ENCODE measurements at regions not wholly inside any gene's neighbourhood (a gene's known extent, or its start where the extent isn't known, plus 50 kb on each side); places are given as distances from the start of the nearest gene placed in this dataset.

GRCh38 chr17:71398800-71399219 is 722.0 kb upstream of the SOX9 start:
- Histone ChIP-seq H3K9me3 (ENCODE audit: control insufficient read depth, low read length) (no peaks in the 10 kb centered on the region), H3K4me3 (ENCODE audit: insufficient read depth, low read depth, low read length, poor library complexity, severe bottlenecking) (no peak overlapping the region), H3K36me3 (ENCODE audit: control insufficient read depth, insufficient read depth, low read length) (no peaks in the 10 kb centered on the region), H3K27ac (ENCODE audit: insufficient read depth, low read length, poor library complexity, severe bottlenecking) (no peak overlapping the region), H3K27me3 (replicated peaks; ENCODE audit: control insufficient read depth, insufficient read depth, low read length, poor library complexity, severe bottlenecking) (no peaks in the 10 kb centered on the region), H3K4me1 (ENCODE audit: control insufficient read depth, insufficient read depth, low read length, poor library complexity, severe bottlenecking) (no peaks in the 10 kb centered on the region)
- DNase-seq: no peak

DNA sequence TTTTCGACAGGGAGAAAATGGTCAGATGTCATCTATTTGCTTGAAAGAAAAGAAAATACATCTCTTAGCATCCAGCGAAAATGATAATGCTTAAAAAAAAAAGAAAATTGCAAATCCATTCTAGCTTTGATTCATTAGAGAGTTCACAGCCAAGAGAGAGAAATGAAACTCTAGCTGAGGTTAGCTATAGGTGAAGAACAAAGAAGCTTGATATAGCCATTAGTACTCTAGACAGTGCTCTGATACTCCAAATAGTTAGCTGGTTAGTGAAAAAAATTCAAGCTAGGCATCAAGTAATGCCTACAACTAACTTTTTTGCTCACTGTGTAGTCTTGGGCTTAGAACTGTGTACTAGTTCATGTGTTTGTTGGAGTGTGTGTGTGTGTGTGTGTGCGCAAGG is 721.6 kb upstream of the SOX9 start:
- Histone ChIP-seq H3K27me3 (replicated peaks; ENCODE audit: control insufficient read depth, insufficient read depth, low read length, poor library complexity, severe bottlenecking) (no peaks in the 10 kb centered on the region), H3K36me3 (ENCODE audit: control insufficient read depth, insufficient read depth, low read length) (no peaks in the 10 kb centered on the region), H3K4me1 (ENCODE audit: control insufficient read depth, insufficient read depth, low read length, poor library complexity, severe bottlenecking) (no peaks in the 10 kb centered on the region), H3K9me3 (ENCODE audit: control insufficient read depth, low read length) (no peaks in the 10 kb centered on the region), H3K4me3 (ENCODE audit: insufficient read depth, low read depth, low read length, poor library complexity, severe bottlenecking) (no peak overlapping the region), H3K27ac (ENCODE audit: insufficient read depth, low read length, poor library complexity, severe bottlenecking) (no peak overlapping the region)
- DNase-seq: no peak

DNA sequence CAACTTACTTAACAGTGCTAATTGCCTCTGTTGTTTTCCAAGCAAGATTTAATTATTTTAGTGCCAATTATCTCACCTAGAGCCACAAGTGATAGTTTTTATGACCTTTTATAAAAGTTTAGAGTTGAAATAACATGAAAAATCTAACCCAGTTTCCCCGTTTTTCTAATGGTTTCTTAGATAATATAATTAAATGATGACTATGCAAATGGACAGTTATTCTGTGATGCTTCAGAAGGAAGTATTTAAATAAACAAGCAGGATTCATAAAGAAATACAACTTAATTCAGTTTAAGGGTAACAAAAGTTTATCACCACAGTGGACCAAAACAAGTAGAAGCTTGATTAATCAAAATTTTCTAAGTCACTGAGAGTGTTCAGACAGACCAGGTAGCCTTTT is 721.2 kb upstream of the SOX9 start:
- no peak overlapping the region for H3K27ac ChIP-seq (ENCODE audit: insufficient read depth, low read length, poor library complexity, severe bottlenecking)
- H3K9me3 ChIP-seq (ENCODE audit: control insufficient read depth, low read length): no peaks in the 10 kb centered on the region
- H3K27me3 ChIP-seq (replicated peaks; ENCODE audit: control insufficient read depth, insufficient read depth, low read length, poor library complexity, severe bottlenecking): no peaks in the 10 kb centered on the region
- H3K4me3 ChIP-seq (ENCODE audit: insufficient read depth, low read depth, low read length, poor library complexity, severe bottlenecking): no peak overlapping the region
- DNase-seq: no peak
- H3K4me1 ChIP-seq (ENCODE audit: control insufficient read depth, insufficient read depth, low read length, poor library complexity, severe bottlenecking): no peaks in the 10 kb centered on the region
- no peaks in the 10 kb centered on the region for H3K36me3 ChIP-seq (ENCODE audit: control insufficient read depth, insufficient read depth, low read length)

GRCh38 chr17:71402007-71402406 is 718.8 kb upstream of the SOX9 start:
- DNase-seq: no peak
- no peak overlapping the region for H3K4me3 ChIP-seq (ENCODE audit: insufficient read depth, low read depth, low read length, poor library complexity, severe bottlenecking)
- H3K36me3 ChIP-seq (ENCODE audit: control insufficient read depth, insufficient read depth, low read length): no peaks in the 10 kb centered on the region
- H3K27ac ChIP-seq (ENCODE audit: insufficient read depth, low read length, poor library complexity, severe bottlenecking): no peak overlapping the region
- no peaks in the 10 kb centered on the region for H3K27me3 ChIP-seq (replicated peaks; ENCODE audit: control insufficient read depth, insufficient read depth, low read length, poor library complexity, severe bottlenecking)
- no peaks in the 10 kb centered on the region for H3K9me3 ChIP-seq (ENCODE audit: control insufficient read depth, low read length)
- H3K4me1 ChIP-seq (ENCODE audit: control insufficient read depth, insufficient read depth, low read length, poor library complexity, severe bottlenecking): no peaks in the 10 kb centered on the region

DNA sequence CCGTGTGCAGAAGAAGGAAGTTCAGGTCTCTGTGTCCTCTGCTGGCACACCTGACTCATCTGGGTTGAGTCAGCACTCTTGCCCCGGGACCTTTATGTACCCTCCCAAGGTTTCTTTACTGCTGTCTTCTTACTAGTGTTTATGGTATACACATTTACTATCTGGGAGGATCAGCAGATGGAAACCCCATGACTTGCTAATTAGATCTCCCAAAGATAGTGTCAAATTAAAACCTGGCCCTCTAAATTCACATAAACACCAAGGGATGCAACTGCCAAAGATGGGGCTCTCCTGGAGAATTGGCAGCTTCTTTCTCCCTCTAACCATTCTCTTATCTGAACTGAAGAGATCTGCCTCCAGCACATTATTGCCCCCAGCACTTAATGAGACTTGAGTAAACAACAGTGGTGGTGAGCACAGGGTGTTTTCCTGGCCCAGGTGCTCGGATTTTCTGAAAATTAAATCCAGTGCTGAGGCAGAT is 718.1 kb upstream of the SOX9 start:
- Histone ChIP-seq H3K4me1 (ENCODE audit: control insufficient read depth, insufficient read depth, low read length, poor library complexity, severe bottlenecking) (no peaks in the 10 kb centered on the region), H3K9me3 (ENCODE audit: control insufficient read depth, low read length) (no peaks in the 10 kb centered on the region), H3K27me3 (replicated peaks; ENCODE audit: control insufficient read depth, insufficient read depth, low read length, poor library complexity, severe bottlenecking) (no peaks in the 10 kb centered on the region), H3K36me3 (ENCODE audit: control insufficient read depth, insufficient read depth, low read length) (no peaks in the 10 kb centered on the region), H3K4me3 (ENCODE audit: insufficient read depth, low read depth, low read length, poor library complexity, severe bottlenecking) (no peak overlapping the region), H3K27ac (ENCODE audit: insufficient read depth, low read length, poor library complexity, severe bottlenecking) (no peak overlapping the region)
- no peak for DNase-seq

GRCh38 chr17:71405101-71405500 is 715.7 kb upstream of the SOX9 start:
- H3K4me1 ChIP-seq (ENCODE audit: control insufficient read depth, insufficient read depth, low read length, poor library complexity, severe bottlenecking): no peaks in the 10 kb centered on the region
- DNase-seq: no peak
- H3K36me3 ChIP-seq (ENCODE audit: control insufficient read depth, insufficient read depth, low read length): no peaks in the 10 kb centered on the region
- no peaks in the 10 kb centered on the region for H3K27me3 ChIP-seq (replicated peaks; ENCODE audit: control insufficient read depth, insufficient read depth, low read length, poor library complexity, severe bottlenecking)
- H3K27ac ChIP-seq (ENCODE audit: insufficient read depth, low read length, poor library complexity, severe bottlenecking): no peak overlapping the region
- no peaks in the 10 kb centered on the region for H3K9me3 ChIP-seq (ENCODE audit: control insufficient read depth, low read length)
- no peak overlapping the region for H3K4me3 ChIP-seq (ENCODE audit: insufficient read depth, low read depth, low read length, poor library complexity, severe bottlenecking)

GRCh38 chr17:71407981-71408380 is 712.8 kb upstream of the SOX9 start:
- Histone ChIP-seq H3K4me3 (ENCODE audit: insufficient read depth, low read depth, low read length, poor library complexity, severe bottlenecking) (no peak overlapping the region), H3K36me3 (ENCODE audit: control insufficient read depth, insufficient read depth, low read length) (no peaks in the 10 kb centered on the region), H3K27ac (ENCODE audit: insufficient read depth, low read length, poor library complexity, severe bottlenecking) (no peak overlapping the region), H3K4me1 (ENCODE audit: control insufficient read depth, insufficient read depth, low read length, poor library complexity, severe bottlenecking) (no peaks in the 10 kb centered on the region), H3K27me3 (replicated peaks; ENCODE audit: control insufficient read depth, insufficient read depth, low read length, poor library complexity, severe bottlenecking) (no peaks in the 10 kb centered on the region), H3K9me3 (ENCODE audit: control insufficient read depth, low read length) (no peaks in the 10 kb centered on the region)
- DNase-seq: no peak

GRCh38 chr17:71409137-71409536 is 711.7 kb upstream of the SOX9 start:
- no peak for DNase-seq
- H3K9me3 ChIP-seq (ENCODE audit: control insufficient read depth, low read length): no peaks in the 10 kb centered on the region
- no peak overlapping the region for H3K27ac ChIP-seq (ENCODE audit: insufficient read depth, low read length, poor library complexity, severe bottlenecking)
- no peaks in the 10 kb centered on the region for H3K4me1 ChIP-seq (ENCODE audit: control insufficient read depth, insufficient read depth, low read length, poor library complexity, severe bottlenecking)
- no peak overlapping the region for H3K4me3 ChIP-seq (ENCODE audit: insufficient read depth, low read depth, low read length, poor library complexity, severe bottlenecking)
- H3K36me3 ChIP-seq (ENCODE audit: control insufficient read depth, insufficient read depth, low read length): no peaks in the 10 kb centered on the region
- no peaks in the 10 kb centered on the region for H3K27me3 ChIP-seq (replicated peaks; ENCODE audit: control insufficient read depth, insufficient read depth, low read length, poor library complexity, severe bottlenecking)

- no peaks in the 10 kb centered on the region for H3K36me3 ChIP-seq (ENCODE audit: control insufficient read depth, insufficient read depth, low read length)
- no peaks in the 10 kb centered on the region for H3K27me3 ChIP-seq (replicated peaks; ENCODE audit: control insufficient read depth, insufficient read depth, low read length, poor library complexity, severe bottlenecking)
- H3K9me3 ChIP-seq (ENCODE audit: control insufficient read depth, low read length): no peaks in the 10 kb centered on the region
- DNase-seq: no peak
- H3K4me1 ChIP-seq (ENCODE audit: control insufficient read depth, insufficient read depth, low read length, poor library complexity, severe bottlenecking): no peaks in the 10 kb centered on the region
- H3K27ac ChIP-seq (ENCODE audit: insufficient read depth, low read length, poor library complexity, severe bottlenecking): no peak overlapping the region
- H3K4me3 ChIP-seq (ENCODE audit: insufficient read depth, low read depth, low read length, poor library complexity, severe bottlenecking): no peak overlapping the region
These were observed 711.1 kb upstream of the SOX9 start for GRCh38 chr17:71409712-71410111.

DNA sequence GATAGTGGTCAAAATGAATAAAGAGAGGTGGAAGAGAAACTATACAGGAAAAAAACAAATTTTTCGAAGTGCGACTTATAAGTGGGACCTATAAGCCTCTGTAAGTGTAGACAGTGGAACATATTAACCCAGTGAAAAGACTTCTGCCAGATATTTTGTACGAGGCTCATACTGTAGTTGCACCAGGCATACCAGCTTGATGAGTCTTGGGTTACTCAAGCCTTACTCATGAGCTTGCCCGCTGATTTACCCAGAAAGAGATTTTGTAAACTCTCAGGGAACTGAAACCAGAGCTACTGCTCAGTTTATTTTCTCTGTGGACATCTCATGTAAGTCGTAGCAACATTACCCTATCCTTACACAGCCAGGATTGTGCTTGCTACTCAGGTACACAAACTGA is 708.0 kb upstream of the SOX9 start:
- no peaks in the 10 kb centered on the region for H3K27me3 ChIP-seq (replicated peaks; ENCODE audit: control insufficient read depth, insufficient read depth, low read length, poor library complexity, severe bottlenecking)
- H3K27ac ChIP-seq (ENCODE audit: insufficient read depth, low read length, poor library complexity, severe bottlenecking): no peak overlapping the region
- DNase-seq: no peak
- H3K9me3 ChIP-seq (ENCODE audit: control insufficient read depth, low read length): no peaks in the 10 kb centered on the region
- H3K4me3 ChIP-seq (ENCODE audit: insufficient read depth, low read depth, low read length, poor library complexity, severe bottlenecking): no peak overlapping the region
- H3K36me3 ChIP-seq (ENCODE audit: control insufficient read depth, insufficient read depth, low read length): no peaks in the 10 kb centered on the region
- no peaks in the 10 kb centered on the region for H3K4me1 ChIP-seq (ENCODE audit: control insufficient read depth, insufficient read depth, low read length, poor library complexity, severe bottlenecking)

- Histone ChIP-seq H3K36me3 (ENCODE audit: control insufficient read depth, insufficient read depth, low read length) (no peaks in the 10 kb centered on the region), H3K9me3 (ENCODE audit: control insufficient read depth, low read length) (no peaks in the 10 kb centered on the region), H3K4me3 (ENCODE audit: insufficient read depth, low read depth, low read length, poor library complexity, severe bottlenecking) (no peak overlapping the region), H3K27ac (ENCODE audit: insufficient read depth, low read length, poor library complexity, severe bottlenecking) (no peak overlapping the region), H3K27me3 (replicated peaks; ENCODE audit: control insufficient read depth, insufficient read depth, low read length, poor library complexity, severe bottlenecking) (no peaks in the 10 kb centered on the region), H3K4me1 (ENCODE audit: control insufficient read depth, insufficient read depth, low read length, poor library complexity, severe bottlenecking) (no peaks in the 10 kb centered on the region)
- no peak for DNase-seq
These were observed 706.9 kb upstream of the SOX9 start for GRCh38 chr17:71413935-71414334.
